ENCODE measurements at regions not wholly inside any gene's neighbourhood (a gene's known extent, or its start where the extent isn't known, plus 50 kb on each side); places are given as distances from the start of the nearest gene placed in this dataset.

DNA sequence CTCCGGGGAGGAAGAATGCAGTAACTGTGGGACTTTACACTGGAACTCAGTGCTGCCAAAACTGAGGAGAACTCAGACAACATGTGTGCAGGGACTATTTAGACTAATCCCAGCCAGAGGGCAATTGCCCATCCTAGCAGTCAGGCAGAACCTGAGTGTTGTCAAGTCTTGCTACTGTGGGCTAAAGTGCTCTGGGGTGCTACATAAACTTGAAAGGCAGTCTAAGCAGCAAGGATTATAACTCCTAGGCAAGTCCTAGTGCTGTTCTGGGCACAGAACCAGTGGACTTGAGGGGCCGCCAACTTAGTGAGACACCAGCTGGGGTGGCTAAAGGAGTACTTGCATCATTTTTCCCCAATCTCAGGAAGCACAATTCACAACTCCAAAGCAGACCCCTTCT, 363.8 kb upstream of the PTCHD4 start:
- Histone ChIP-seq H3K9me3 (ENCODE audit: control insufficient read depth, insufficient read depth, low read length) (no peaks in the 10 kb centered on the region), H3K4me3 (ENCODE audit: low read depth, low read length) (no peak overlapping the region)

DNA sequence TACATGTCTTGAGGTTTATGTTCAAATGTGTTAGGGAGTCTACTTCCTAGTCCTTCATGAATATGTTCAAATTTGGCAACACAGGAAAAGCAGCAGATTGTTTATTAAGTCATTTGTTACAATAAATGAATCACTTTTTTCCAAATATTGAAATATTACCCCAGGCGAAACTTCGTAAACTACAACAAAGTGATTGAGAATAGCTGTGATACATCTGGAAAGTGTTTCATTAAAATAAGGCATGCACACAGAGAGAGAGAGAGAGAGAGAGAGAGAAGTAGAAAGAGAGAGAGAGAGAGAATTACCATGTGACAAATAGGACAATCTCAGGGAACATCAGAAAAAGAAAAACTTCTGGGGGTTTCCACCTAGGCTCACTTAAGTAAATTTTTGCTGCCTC, 363.1 kb upstream of the PTCHD4 start:
- H3K27me3 ChIP-seq (ENCODE audit: control insufficient read depth, insufficient read depth, low read length): no peaks in the 10 kb centered on the region
- H3K9ac ChIP-seq (ENCODE audit: low read depth, low read length): no peak overlapping the region
- no peaks in the 10 kb centered on the region for H3K4me1 ChIP-seq (ENCODE audit: control insufficient read depth, insufficient read depth, low read length)
- H3K9me3 ChIP-seq (ENCODE audit: control insufficient read depth, insufficient read depth, low read length): no peaks in the 10 kb centered on the region
- H3K4me3 ChIP-seq (ENCODE audit: low read depth, low read length): no peak overlapping the region
- no peaks in the 10 kb centered on the region for H3K36me3 ChIP-seq (ENCODE audit: control insufficient read depth, insufficient read depth, low read length)

More for the DNA sequence above, 363.8 kb upstream of the PTCHD4 start:
- H3K9ac ChIP-seq (ENCODE audit: low read depth, low read length): no peak overlapping the region
- H3K4me1 ChIP-seq (ENCODE audit: control insufficient read depth, insufficient read depth, low read length): no peaks in the 10 kb centered on the region
- H3K27me3 ChIP-seq (ENCODE audit: control insufficient read depth, insufficient read depth, low read length): no peaks in the 10 kb centered on the region
- no peaks in the 10 kb centered on the region for H3K36me3 ChIP-seq (ENCODE audit: control insufficient read depth, insufficient read depth, low read length)

DNA sequence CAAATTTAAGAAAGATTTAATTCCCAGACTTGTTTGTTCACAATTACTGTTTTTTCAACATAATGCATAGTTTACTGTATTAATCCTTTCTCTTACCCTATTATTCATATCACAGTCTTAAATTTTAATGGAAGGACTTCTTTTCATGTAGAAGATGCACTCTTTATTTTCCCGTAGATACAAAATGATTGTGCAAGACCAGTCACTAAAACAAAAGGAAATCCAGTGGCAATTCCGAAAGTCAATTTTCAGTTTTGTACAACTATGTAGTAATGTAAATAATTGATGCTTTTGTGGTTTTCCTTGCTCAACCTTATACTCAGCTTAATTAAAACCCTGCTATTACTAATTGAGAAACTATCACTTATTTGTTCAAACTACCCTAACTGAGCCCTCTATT, 361.5 kb upstream of the PTCHD4 start:
- H3K4me1 ChIP-seq (ENCODE audit: control insufficient read depth, insufficient read depth, low read length): no peaks in the 10 kb centered on the region
- no peaks in the 10 kb centered on the region for H3K9me3 ChIP-seq (ENCODE audit: control insufficient read depth, insufficient read depth, low read length)
- H3K36me3 ChIP-seq (ENCODE audit: control insufficient read depth, insufficient read depth, low read length): no peaks in the 10 kb centered on the region
- no peak overlapping the region for H3K9ac ChIP-seq (ENCODE audit: low read depth, low read length)
- H3K4me3 ChIP-seq (ENCODE audit: low read depth, low read length): no peak overlapping the region
- H3K27me3 ChIP-seq (ENCODE audit: control insufficient read depth, insufficient read depth, low read length): no peaks in the 10 kb centered on the region

DNA sequence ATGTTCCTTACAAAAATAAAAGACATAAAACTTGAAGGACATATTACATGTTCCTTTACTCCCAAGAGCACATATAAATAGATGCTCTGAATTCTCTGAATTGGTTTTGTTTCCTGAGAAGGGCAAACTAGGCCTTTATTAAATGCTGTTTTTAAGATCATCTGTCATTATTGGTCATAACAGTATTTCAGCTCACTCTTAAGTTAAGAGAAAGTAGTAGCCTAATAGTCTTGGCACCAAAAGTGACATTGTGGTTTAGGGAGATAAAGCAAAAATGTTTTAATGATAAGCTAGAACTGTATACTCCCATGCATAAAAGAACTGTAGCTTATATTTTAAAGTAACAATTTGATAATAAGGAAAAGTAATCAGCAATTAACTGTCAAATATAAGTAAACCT, 361.1 kb upstream of the PTCHD4 start:
- Histone ChIP-seq H3K4me3 (ENCODE audit: low read depth, low read length) (no peak overlapping the region), H3K9ac (ENCODE audit: low read depth, low read length) (no peak overlapping the region), H3K4me1 (ENCODE audit: control insufficient read depth, insufficient read depth, low read length) (no peaks in the 10 kb centered on the region), H3K27me3 (ENCODE audit: control insufficient read depth, insufficient read depth, low read length) (no peaks in the 10 kb centered on the region), H3K9me3 (ENCODE audit: control insufficient read depth, insufficient read depth, low read length) (no peaks in the 10 kb centered on the region), H3K36me3 (ENCODE audit: control insufficient read depth, insufficient read depth, low read length) (no peaks in the 10 kb centered on the region)

DNA sequence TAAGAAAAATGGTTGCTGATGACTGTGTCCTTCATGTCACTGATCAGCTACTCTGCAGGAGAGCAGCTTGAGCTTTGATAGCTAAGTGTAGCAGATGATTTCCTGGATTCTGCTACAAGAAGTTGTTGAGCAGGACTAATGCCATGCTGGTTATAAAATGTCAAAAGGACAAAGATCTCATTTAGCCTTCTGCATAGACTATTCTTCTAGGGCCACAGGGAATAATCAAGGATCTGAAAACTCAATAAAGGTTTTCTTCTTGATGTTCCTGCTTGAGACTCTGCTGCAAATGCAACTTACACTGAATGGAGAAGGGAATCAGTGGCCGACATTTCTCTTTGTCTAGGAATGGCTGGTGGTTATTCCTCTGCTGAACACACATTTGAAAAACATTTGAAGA, 360.3 kb upstream of the PTCHD4 start:
- Histone ChIP-seq H3K9ac (ENCODE audit: low read depth, low read length) (no peak overlapping the region), H3K9me3 (ENCODE audit: control insufficient read depth, insufficient read depth, low read length) (no peaks in the 10 kb centered on the region), H3K4me3 (ENCODE audit: low read depth, low read length) (no peak overlapping the region), H3K36me3 (ENCODE audit: control insufficient read depth, insufficient read depth, low read length) (no peaks in the 10 kb centered on the region), H3K27me3 (ENCODE audit: control insufficient read depth, insufficient read depth, low read length) (no peaks in the 10 kb centered on the region), H3K4me1 (ENCODE audit: control insufficient read depth, insufficient read depth, low read length) (no peaks in the 10 kb centered on the region)

DNA sequence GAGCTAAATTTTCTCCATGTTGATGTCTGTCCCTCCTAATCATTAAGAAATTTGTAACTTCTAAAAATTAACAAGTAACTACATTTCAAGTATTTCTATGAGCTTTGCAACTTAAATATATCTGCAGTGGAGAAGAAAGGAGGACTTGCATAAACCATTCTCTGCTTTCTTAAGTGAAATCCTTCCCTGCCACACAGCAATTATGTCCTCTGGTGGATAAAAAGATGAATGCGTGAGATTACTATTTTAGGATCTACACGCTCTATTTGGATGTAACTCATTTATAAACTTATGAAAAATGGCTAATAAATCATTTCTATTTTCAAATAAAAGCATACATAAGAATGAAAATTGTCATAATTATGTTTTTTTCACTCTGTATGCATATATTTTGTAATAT, 338.0 kb upstream of the PTCHD4 start:
- H3K27me3 ChIP-seq (ENCODE audit: control insufficient read depth, insufficient read depth, low read length): no peaks in the 10 kb centered on the region
- H3K9me3 ChIP-seq (ENCODE audit: control insufficient read depth, insufficient read depth, low read length): no peaks in the 10 kb centered on the region
- no peaks in the 10 kb centered on the region for H3K36me3 ChIP-seq (ENCODE audit: control insufficient read depth, insufficient read depth, low read length)
- H3K4me1 ChIP-seq (ENCODE audit: control insufficient read depth, insufficient read depth, low read length): no peaks in the 10 kb centered on the region
- no peak overlapping the region for H3K9ac ChIP-seq (ENCODE audit: low read depth, low read length)
- no peak overlapping the region for H3K4me3 ChIP-seq (ENCODE audit: low read depth, low read length)

DNA sequence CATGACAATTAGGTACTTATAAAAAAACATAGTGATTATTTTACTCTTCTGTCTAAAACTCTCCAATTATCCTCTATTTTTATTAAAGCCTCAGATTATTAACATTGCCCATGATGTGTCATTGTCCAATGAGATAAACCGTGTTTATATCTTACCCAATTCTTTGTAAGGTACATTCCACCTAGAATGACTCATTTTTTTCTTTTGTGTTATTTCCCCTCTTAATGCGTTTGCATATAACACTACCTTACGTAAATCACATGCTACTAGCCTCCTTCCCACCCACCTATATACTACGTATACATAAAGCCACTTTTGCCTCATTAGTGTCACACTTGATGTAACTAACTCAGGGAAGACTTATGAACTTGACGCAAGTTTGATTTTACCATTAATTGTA, 336.3 kb upstream of the PTCHD4 start:
- no peaks in the 10 kb centered on the region for H3K4me1 ChIP-seq (ENCODE audit: control insufficient read depth, insufficient read depth, low read length)
- no peaks in the 10 kb centered on the region for H3K27me3 ChIP-seq (ENCODE audit: control insufficient read depth, insufficient read depth, low read length)
- H3K9me3 ChIP-seq (ENCODE audit: control insufficient read depth, insufficient read depth, low read length): no peaks in the 10 kb centered on the region
- no peak overlapping the region for H3K9ac ChIP-seq (ENCODE audit: low read depth, low read length)
- no peak overlapping the region for H3K4me3 ChIP-seq (ENCODE audit: low read depth, low read length)
- no peaks in the 10 kb centered on the region for H3K36me3 ChIP-seq (ENCODE audit: control insufficient read depth, insufficient read depth, low read length)

DNA sequence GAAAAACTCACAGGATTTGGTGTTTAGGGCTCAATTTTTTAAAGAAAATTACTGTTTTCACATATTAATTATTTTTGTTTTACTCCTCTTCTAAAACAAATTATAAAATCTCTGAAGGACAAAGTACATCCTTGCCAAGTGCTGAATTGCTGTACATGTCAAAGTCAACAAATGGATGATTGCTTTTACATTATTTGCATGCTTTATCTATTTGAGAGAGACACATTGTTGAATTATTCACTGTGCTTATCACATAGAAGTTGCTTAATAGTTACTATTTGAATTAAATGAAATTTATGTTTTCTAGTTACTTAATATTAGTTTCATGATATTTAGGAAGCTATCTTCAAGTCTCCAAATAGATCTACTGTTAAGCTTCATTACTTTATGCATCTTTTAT, 318.6 kb upstream of the PTCHD4 start:
- Histone ChIP-seq H3K9me3 (ENCODE audit: control insufficient read depth, insufficient read depth, low read length) (no peaks in the 10 kb centered on the region), H3K36me3 (ENCODE audit: control insufficient read depth, insufficient read depth, low read length) (no peaks in the 10 kb centered on the region), H3K27me3 (ENCODE audit: control insufficient read depth, insufficient read depth, low read length) (no peaks in the 10 kb centered on the region), H3K9ac (ENCODE audit: low read depth, low read length) (no peak overlapping the region), H3K4me1 (ENCODE audit: control insufficient read depth, insufficient read depth, low read length) (no peaks in the 10 kb centered on the region), H3K4me3 (ENCODE audit: low read depth, low read length) (no peak overlapping the region)

DNA sequence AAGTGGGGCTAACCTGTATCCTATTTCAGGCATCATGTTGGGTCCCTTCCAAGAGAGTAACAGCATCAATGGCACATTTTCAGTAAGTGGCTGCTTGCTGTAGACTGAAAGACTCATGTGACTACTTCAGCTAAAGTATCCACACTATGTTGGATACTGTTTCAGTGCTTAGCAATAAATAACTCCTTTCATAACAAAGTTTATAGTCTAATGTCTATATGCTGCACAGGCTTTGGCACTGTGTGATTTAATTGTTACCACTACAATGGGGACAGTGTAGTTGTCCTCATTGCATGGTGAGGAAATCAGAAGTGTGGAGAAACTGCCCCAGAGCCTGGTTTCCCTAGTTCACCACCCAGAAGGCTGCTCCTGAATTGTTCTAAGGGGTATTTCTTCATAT, 318.0 kb upstream of the PTCHD4 start:
- H3K27me3 ChIP-seq (ENCODE audit: control insufficient read depth, insufficient read depth, low read length): no peaks in the 10 kb centered on the region
- H3K36me3 ChIP-seq (ENCODE audit: control insufficient read depth, insufficient read depth, low read length): no peaks in the 10 kb centered on the region
- no peak overlapping the region for H3K4me3 ChIP-seq (ENCODE audit: low read depth, low read length)
- H3K9ac ChIP-seq (ENCODE audit: low read depth, low read length): no peak overlapping the region
- H3K9me3 ChIP-seq (ENCODE audit: control insufficient read depth, insufficient read depth, low read length): no peaks in the 10 kb centered on the region
- H3K4me1 ChIP-seq (ENCODE audit: control insufficient read depth, insufficient read depth, low read length): no peaks in the 10 kb centered on the region

DNA sequence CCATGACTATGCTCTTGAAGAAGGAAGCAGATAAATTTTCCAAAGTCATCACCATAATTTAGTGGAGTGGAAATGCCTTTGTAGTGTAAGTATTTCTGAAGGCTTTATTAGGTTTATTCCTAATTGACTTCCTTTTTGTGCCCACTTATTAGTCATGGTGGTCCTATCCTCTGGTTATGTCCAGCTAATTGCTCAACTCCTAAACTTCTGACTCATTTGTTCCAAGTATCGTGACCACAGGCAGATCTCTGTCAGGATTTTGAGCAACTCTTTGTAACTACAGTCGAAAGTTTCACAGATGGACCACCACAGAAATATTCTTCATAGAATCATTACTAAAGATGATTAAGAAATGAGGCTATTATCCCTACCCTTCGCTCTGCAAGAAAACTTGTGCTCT, 315.6 kb upstream of the PTCHD4 start:
- H3K4me3 ChIP-seq (ENCODE audit: low read depth, low read length): no peak overlapping the region
- no peaks in the 10 kb centered on the region for H3K4me1 ChIP-seq (ENCODE audit: control insufficient read depth, insufficient read depth, low read length)
- no peaks in the 10 kb centered on the region for H3K27me3 ChIP-seq (ENCODE audit: control insufficient read depth, insufficient read depth, low read length)
- no peak overlapping the region for H3K9ac ChIP-seq (ENCODE audit: low read depth, low read length)
- no peaks in the 10 kb centered on the region for H3K36me3 ChIP-seq (ENCODE audit: control insufficient read depth, insufficient read depth, low read length)
- peaks cover 3% of the 10 kb centered on the region for H3K9me3 ChIP-seq (ENCODE audit: control insufficient read depth, insufficient read depth, low read length)

DNA sequence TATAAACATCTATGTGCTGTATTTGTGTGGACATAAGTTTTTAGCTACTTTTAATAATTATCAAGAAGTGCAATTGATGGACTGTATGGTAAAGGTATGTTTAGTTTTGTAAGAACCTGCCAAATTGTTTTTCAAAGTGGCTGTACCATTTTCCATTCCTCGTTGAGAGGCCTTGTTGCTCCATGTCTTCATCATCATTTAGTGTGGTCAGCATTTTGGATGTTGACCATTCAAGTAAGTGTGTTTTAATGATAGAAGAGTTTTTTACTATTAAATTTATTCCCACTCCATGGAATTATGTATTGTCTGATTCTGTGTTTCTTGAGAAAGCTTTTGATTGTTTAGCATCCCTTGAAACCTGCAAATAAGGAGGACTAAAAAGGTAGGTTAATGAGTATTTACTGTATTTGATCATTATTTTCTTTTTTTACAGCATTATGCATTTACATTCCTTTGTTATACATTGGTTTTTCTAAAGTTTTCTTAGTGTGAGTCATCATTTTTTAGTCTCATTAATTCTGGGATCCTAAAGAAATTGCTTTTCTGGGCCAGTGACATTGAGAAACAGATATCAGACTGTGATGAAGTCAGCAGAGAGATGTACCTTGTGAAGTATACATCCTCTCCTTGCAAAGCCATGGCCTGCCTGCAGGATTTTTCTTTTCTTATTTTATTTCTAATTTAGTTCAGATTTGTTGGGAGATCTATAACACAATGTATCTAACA, 312.8 kb upstream of the PTCHD4 start:
- Histone ChIP-seq H3K4me1 (ENCODE audit: control insufficient read depth, insufficient read depth, low read length) (no peaks in the 10 kb centered on the region), H3K4me3 (ENCODE audit: low read depth, low read length) (no peak overlapping the region), H3K9ac (ENCODE audit: low read depth, low read length) (no peak overlapping the region), H3K36me3 (ENCODE audit: control insufficient read depth, insufficient read depth, low read length) (no peaks in the 10 kb centered on the region), H3K27me3 (ENCODE audit: control insufficient read depth, insufficient read depth, low read length) (no peaks in the 10 kb centered on the region), H3K9me3 (ENCODE audit: control insufficient read depth, insufficient read depth, low read length) (peaks cover 3% of the 10 kb centered on the region)

DNA sequence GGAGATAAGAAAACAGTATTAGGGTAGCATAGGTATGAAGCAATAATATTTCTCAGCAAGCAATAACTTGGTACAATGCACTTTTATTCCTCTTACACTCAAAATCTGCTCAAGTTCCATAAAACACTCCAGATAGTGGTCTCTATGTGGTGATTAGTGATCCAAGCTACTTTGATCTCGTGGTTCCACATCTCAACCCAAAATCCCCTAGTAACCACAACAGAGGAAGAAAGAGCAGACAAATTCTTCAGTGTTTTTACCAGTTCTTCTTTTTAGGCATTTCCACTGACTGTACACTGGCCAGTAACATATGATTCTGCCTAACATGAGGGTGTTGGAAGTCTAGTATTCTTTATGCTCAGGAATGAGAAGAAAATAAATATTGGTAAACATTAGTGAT, 309.0 kb upstream of the PTCHD4 start:
- Histone ChIP-seq H3K4me3 (ENCODE audit: low read depth, low read length) (no peak overlapping the region), H3K4me1 (ENCODE audit: control insufficient read depth, insufficient read depth, low read length) (no peaks in the 10 kb centered on the region), H3K9me3 (ENCODE audit: control insufficient read depth, insufficient read depth, low read length) (peaks cover 3% of the 10 kb centered on the region), H3K36me3 (ENCODE audit: control insufficient read depth, insufficient read depth, low read length) (no peaks in the 10 kb centered on the region), H3K27me3 (ENCODE audit: control insufficient read depth, insufficient read depth, low read length) (no peaks in the 10 kb centered on the region), H3K9ac (ENCODE audit: low read depth, low read length) (no peak overlapping the region)

Measured in iPS-15b (cell line).